CD4-positive, alpha-beta T cell (primary cell): ENCODE measurements at regions not wholly inside any gene's neighbourhood (a gene's known extent, or its start where the extent isn't known, plus 50 kb on each side); places are given as distances from the start of the nearest gene placed in this dataset.

ENCODE experiments used
- ATAC-seq: fragments of 200-7000 bp; cut with Tn5 transposase; one replicate; pipeline ENCODE4 v1.10.0; 2022; ENCODE audit warnings: mild to moderate bottlenecking; ENCODE audit not compliant: poor library complexity
- CTCF ChIA-PET: fragments of 350-600 bp; sonication (Branson Sonifier 250); formaldehyde crosslinking; loops from one replicate; lab custom pipeline; 2021; ENCODE audit warnings: antibody characterized with exemption, inconsistent platforms; lab: Charles Lee
- POLR2A ChIA-PET: fragments of 350-600 bp; sonication (Branson Sonifier 250); formaldehyde crosslinking; loops from one replicate; lab custom pipeline; 2021; ENCODE audit warnings: antibody characterized with exemption, inconsistent platforms; lab: Charles Lee
- DNase-seq, 14 experiments: peaks; one replicate each; pipeline ENCODE4 v3.0.0-alpha.2; 2013 to 2020; ENCODE audit warnings: mixed read lengths in 2 of 14
- H3K27ac ChIP-seq, 2 donors: one replicate each; pipeline versions ENCODE4 v1.5.1 to v1.7.0; 2013; ENCODE audit warnings: low read length in 2 of 2, low read depth in 1 of 2, mild to moderate bottlenecking in 1 of 2
- H3K27me3 ChIP-seq, 2 experiments: 1 replicate in 1 of 2; 2 replicates in 1 of 2; pipeline versions ENCODE4 v1.6.1 to v1.7.0; 2013; ENCODE audit warnings: low read length in 2 of 2, control low read depth in 1 of 2, mild to moderate bottlenecking in 1 of 2, moderate library complexity in 1 of 2; ENCODE audit not compliant: insufficient read depth in 2 of 2, control insufficient read depth in 1 of 2
- H3K36me3 ChIP-seq: one replicate; pipeline ENCODE4 v1.6.1; 2013; ENCODE audit warnings: low read length, control low read depth; ENCODE audit not compliant: insufficient read depth
- H3K4me1 ChIP-seq: one replicate; pipeline ENCODE4 v1.6.1; 2013; ENCODE audit warnings: low read length, control low read depth; ENCODE audit not compliant: insufficient read depth
- H3K4me3 ChIP-seq: one replicate; pipeline ENCODE4 v1.5.1; 2013; ENCODE audit warnings: mild to moderate bottlenecking, low read length, moderate library complexity
- H3K9me3 ChIP-seq, 2 experiments: 1 replicate in 1 of 2; 2 replicates in 1 of 2; pipeline versions ENCODE4 v1.6.1 to v1.7.0; 2013; ENCODE audit warnings: low read length in 2 of 2, mild to moderate bottlenecking in 2 of 2, control low read depth in 1 of 2, moderate library complexity in 1 of 2; ENCODE audit not compliant: control insufficient read depth in 1 of 2, insufficient read depth in 1 of 2
- H3K27ac Mint-ChIP-seq: one replicate; pipeline ENCODE4 v1.8.0; 2020; ENCODE audit warnings: mixed read lengths
- H3K27me3 Mint-ChIP-seq: one replicate; pipeline ENCODE4 v1.8.0; 2021; ENCODE audit warnings: mixed read lengths
- H3K36me3 Mint-ChIP-seq: one replicate; pipeline ENCODE4 v1.8.0; 2021; ENCODE audit warnings: low read depth, mixed read lengths
- H3K4me1 Mint-ChIP-seq: one replicate; pipeline ENCODE4 v1.8.0; 2021; ENCODE audit warnings: low read depth, mixed read lengths
- H3K4me3 Mint-ChIP-seq: one replicate; pipeline ENCODE4 v1.8.0; 2020; ENCODE audit warnings: mild to moderate bottlenecking, mixed read lengths
- H3K9me3 Mint-ChIP-seq: one replicate; pipeline ENCODE4 v1.8.0; 2020; ENCODE audit warnings: mixed read lengths
- intact Hi-C, 2 experiments: fragments of 100-400 bp; cut with DNase I in 1 of 2; cut with micrococcal nuclease in 1 of 2; formaldehyde crosslinking; loops; one replicate each; pipeline versions ENCODE4 v1.15.1 to v1.9.0; 2023 to 2025; cut with DNase I, micrococcal nuclease
- TF ChIP-seq, protein P1 (sequence below): fragments of 200-600 bp; IDR thresholded peaks from one replicate; pipeline ENCODE4 v1.8.0; 2022; ENCODE audit warnings: antibody characterized with exemption, mild to moderate bottlenecking

DNA sequence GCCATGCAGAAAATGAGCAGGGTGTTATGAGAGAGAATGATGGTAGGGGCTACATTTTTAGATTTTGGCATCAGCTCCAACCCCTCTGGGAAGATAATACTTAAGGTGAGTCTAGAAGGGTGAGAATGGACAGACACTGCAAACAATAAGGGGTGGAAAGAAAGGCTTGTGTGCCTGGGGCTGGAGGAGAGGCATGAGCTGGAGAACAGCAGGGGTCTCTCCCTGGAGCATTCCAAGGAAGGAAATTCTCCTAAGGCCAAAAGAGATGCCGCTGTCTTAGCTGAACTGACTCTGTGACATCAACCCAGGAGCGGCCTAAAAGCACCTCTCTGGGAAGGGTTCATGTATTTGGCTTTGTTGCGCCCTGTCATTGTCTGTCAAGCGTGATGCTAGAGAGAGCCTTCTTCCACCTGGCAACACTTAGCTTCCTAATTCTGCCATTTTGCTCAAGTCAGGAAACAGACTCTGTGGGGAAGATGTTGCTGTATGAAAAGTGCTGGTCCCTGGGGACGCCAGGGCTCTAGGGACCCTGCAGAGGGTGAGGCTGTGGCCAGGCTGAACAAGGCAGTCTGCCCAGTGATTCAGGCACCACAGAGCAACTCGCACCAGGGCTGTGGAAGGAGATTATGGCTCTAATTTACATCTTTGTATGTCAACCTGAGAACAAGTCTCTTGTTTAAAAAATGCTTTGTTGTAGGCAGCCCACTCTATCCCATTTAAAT lies 225.7 kb downstream of the CBLN1 start:
- Histone ChIP-seq H3K27me3 (no peaks in the 10 kb centered on the region), H3K4me3 (no peak overlapping the region), H3K27ac (no peak overlapping the region), H3K9me3 (peaks cover 0 to 11% of the 10 kb centered on the region in 2 experiments), H3K36me3 (no peaks in the 10 kb centered on the region), H3K4me1 (no peaks in the 10 kb centered on the region)
- POLR2A ChIA-PET, result no interaction called here
- TF ChIP-seq, protein P1, sequence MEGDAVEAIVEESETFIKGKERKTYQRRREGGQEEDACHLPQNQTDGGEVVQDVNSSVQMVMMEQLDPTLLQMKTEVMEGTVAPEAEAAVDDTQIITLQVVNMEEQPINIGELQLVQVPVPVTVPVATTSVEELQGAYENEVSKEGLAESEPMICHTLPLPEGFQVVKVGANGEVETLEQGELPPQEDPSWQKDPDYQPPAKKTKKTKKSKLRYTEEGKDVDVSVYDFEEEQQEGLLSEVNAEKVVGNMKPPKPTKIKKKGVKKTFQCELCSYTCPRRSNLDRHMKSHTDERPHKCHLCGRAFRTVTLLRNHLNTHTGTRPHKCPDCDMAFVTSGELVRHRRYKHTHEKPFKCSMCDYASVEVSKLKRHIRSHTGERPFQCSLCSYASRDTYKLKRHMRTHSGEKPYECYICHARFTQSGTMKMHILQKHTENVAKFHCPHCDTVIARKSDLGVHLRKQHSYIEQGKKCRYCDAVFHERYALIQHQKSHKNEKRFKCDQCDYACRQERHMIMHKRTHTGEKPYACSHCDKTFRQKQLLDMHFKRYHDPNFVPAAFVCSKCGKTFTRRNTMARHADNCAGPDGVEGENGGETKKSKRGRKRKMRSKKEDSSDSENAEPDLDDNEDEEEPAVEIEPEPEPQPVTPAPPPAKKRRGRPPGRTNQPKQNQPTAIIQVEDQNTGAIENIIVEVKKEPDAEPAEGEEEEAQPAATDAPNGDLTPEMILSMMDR, result no peak
- Mint-ChIP-seq H3K4me3 (no peak overlapping the region), H3K27me3 (no peaks in the 10 kb centered on the region), H3K27ac (no peak overlapping the region), H3K4me1 (no peaks in the 10 kb centered on the region), H3K36me3 (no peaks in the 10 kb centered on the region), H3K9me3 (no peaks in the 10 kb centered on the region)
- DNase-seq (no peak), ATAC-seq (no peak)
- CTCF ChIA-PET, result no interaction called here
- intact Hi-C loops, result no loop called here

DNA sequence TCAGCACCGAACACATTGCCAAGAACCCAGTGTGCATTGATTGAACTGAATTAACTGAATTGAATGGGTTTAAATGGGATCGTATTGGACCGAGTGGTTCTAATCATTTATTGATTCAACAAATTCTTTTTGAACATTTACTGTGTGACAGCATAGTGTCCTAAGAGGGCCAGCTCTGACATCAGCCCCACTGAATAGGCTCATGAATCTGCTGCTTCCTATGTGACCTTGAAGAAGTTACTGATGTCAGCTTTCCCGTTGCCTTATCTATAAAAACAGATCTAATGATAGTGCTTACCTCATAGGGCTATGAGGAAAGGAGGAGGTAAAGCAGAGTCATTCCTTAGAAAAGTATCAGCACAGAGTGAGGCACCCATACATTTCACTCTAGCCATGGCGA lies 226.3 kb downstream of the CBLN1 start:
- no peaks in the 10 kb centered on the region for H3K27me3 ChIP-seq

DNA sequence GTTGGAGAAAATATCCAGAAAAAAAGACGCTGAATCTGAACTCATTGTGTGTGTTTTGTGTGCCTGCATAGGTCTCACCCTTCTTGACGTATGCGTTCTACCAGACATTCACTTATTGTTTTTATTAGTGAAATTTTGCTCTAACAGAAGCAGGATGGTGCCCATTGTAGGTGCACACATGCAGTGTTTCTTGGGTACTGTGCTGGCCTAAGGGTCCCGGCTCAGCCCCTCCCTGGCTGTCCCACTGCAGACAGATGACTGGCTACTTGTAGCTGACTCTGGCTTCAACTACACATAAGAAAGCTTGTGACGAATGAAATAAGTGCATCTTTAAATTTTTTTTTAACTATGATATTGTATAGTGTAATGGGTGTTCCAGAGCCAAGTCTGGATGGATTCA lies 227.0 kb downstream of the CBLN1 start:
- H3K27ac ChIP-seq, result no peak overlapping the region
- H3K36me3 ChIP-seq, result no peaks in the 10 kb centered on the region
- TF ChIP-seq, protein P1, result no peak
- no peak overlapping the region for H3K4me3 ChIP-seq
- H3K4me3 Mint-ChIP-seq, result no peak overlapping the region
- ATAC-seq (no peak), DNase-seq (no peak)
- no peak overlapping the region for H3K27ac Mint-ChIP-seq
- H3K9me3 Mint-ChIP-seq, result no peaks in the 10 kb centered on the region
- no peaks in the 10 kb centered on the region for H3K36me3 Mint-ChIP-seq
- POLR2A ChIA-PET, result no interaction called here
- H3K4me1 Mint-ChIP-seq, result no peaks in the 10 kb centered on the region
- no peaks in the 10 kb centered on the region for H3K27me3 ChIP-seq
- CTCF ChIA-PET, result no interaction called here
- intact Hi-C loops, result no loop called here
- peaks cover 0 to 11% of the 10 kb centered on the region in 2 experiments for H3K9me3 ChIP-seq
- no peaks in the 10 kb centered on the region for H3K4me1 ChIP-seq
- H3K27me3 Mint-ChIP-seq, result no peaks in the 10 kb centered on the region

More for the DNA sequence above, 226.3 kb downstream of the CBLN1 start:
- no peak overlapping the region for H3K27ac Mint-ChIP-seq
- H3K27ac ChIP-seq, result no peak overlapping the region
- CTCF ChIA-PET, result no interaction called here
- H3K27me3 Mint-ChIP-seq, result no peaks in the 10 kb centered on the region
- TF ChIP-seq, protein P1, result no peak
- no peaks in the 10 kb centered on the region for H3K4me1 ChIP-seq
- DNase-seq (no peak), ATAC-seq (no peak)
- H3K9me3 Mint-ChIP-seq, result no peaks in the 10 kb centered on the region
- no peaks in the 10 kb centered on the region for H3K4me1 Mint-ChIP-seq
- H3K4me3 Mint-ChIP-seq, result no peak overlapping the region
- intact Hi-C loops, result no loop called here
- peaks cover 0 to 11% of the 10 kb centered on the region in 2 experiments for H3K9me3 ChIP-seq
- no peaks in the 10 kb centered on the region for H3K36me3 Mint-ChIP-seq
- POLR2A ChIA-PET, result no interaction called here
- no peak overlapping the region for H3K4me3 ChIP-seq
- H3K36me3 ChIP-seq, result no peaks in the 10 kb centered on the region
